ENCODE measurements at regions not wholly inside any gene's neighbourhood (a gene's known extent, or its start where the extent isn't known, plus 50 kb on each side); places are given as distances from the start of the nearest gene placed in this dataset.

GRCh38 chr4:136526517-136526916 lies 1005.8 kb downstream of the PCDH18 start:
- no peak for TF ChIP-seq CTCF (IDR thresholded peaks at IDR 0.05; ENCODE audit: low read depth, low read length)
- peak in 1 of 2 donors; percentile 16 for DNase-seq (ENCODE audit: low read depth in 2 of 2)
- no peak overlapping the region for H3K4me3 ChIP-seq (replicated peaks in 1 of 2; ENCODE audit: low read depth in 2 of 2, low read length in 2 of 2)

GRCh38 chr4:136524039-136524438 lies 1008.3 kb downstream of the PCDH18 start:
- no peak for TF ChIP-seq CTCF (IDR thresholded peaks at IDR 0.05; ENCODE audit: low read depth, low read length)
- no peak overlapping the region for H3K4me3 ChIP-seq (replicated peaks in 1 of 2; ENCODE audit: low read depth in 2 of 2, low read length in 2 of 2)
- DNase-seq (ENCODE audit: low read depth in 2 of 2): no peak

- no peak for DNase-seq (ENCODE audit: low read depth in 2 of 2)
- no peak overlapping the region for H3K4me3 ChIP-seq (replicated peaks in 1 of 2; ENCODE audit: low read depth in 2 of 2, low read length in 2 of 2)
- no peak for TF ChIP-seq CTCF (IDR thresholded peaks at IDR 0.05; ENCODE audit: low read depth, low read length)
Measured at GRCh38 chr4:136516371-136516770, 1015.9 kb downstream of the PCDH18 start.

GRCh38 chr4:136505020-136505419 lies 1027.3 kb downstream of the PCDH18 start:
- DNase-seq (ENCODE audit: low read depth in 2 of 2): peak in 1 of 2 donors; percentile 69
- H3K4me3 ChIP-seq (replicated peaks in 1 of 2; ENCODE audit: low read depth in 2 of 2, low read length in 2 of 2): no peak overlapping the region
- TF ChIP-seq CTCF (IDR thresholded peaks at IDR 0.05; ENCODE audit: low read depth, low read length): no peak

- DNase-seq (ENCODE audit: low read depth in 2 of 2): no peak
- no peak for TF ChIP-seq CTCF (IDR thresholded peaks at IDR 0.05; ENCODE audit: low read depth, low read length)
- no peak overlapping the region for H3K4me3 ChIP-seq (replicated peaks in 1 of 2; ENCODE audit: low read depth in 2 of 2, low read length in 2 of 2)
Measured at GRCh38 chr4:136495851-136496250, 1036.4 kb downstream of the PCDH18 start.

GRCh38 chr4:136495076-136495475 lies 1037.2 kb downstream of the PCDH18 start:
- DNase-seq (ENCODE audit: low read depth in 2 of 2): no peak
- H3K4me3 ChIP-seq (replicated peaks in 1 of 2; ENCODE audit: low read depth in 2 of 2, low read length in 2 of 2): no peak overlapping the region
- TF ChIP-seq CTCF (IDR thresholded peaks at IDR 0.05; ENCODE audit: low read depth, low read length): no peak

GRCh38 chr4:136489101-136489500 lies 1043.2 kb downstream of the PCDH18 start:
- no peak overlapping the region for H3K4me3 ChIP-seq (replicated peaks in 1 of 2; ENCODE audit: low read depth in 2 of 2, low read length in 2 of 2)
- TF ChIP-seq CTCF (IDR thresholded peaks at IDR 0.05; ENCODE audit: low read depth, low read length): no peak
- no peak for DNase-seq (ENCODE audit: low read depth in 2 of 2)

Data from cardiac fibroblast (primary cell).